ENCODE measurements at regions not wholly inside any gene's neighbourhood (a gene's known extent, or its start where the extent isn't known, plus 50 kb on each side); places are given as distances from the start of the nearest gene placed in this dataset.

- ATAC-seq (ENCODE audit: low read depth), result no peak
- no peaks in the 10 kb centered on the region for H3K4me1 Mint-ChIP-seq
- 61% methylated on average over 2 of the region's 4 CpGs for WGBS (ENCODE audit: insufficient coverage)
- intact Hi-C loops (cut with micrococcal nuclease), result no loop called here
- no peak overlapping the region for H3K4me3 Mint-ChIP-seq
- Histone ChIP-seq H3K9ac (ENCODE audit: low read length) (no peak overlapping the region), H3K79me2 (ENCODE audit: control insufficient read depth, insufficient read depth, low read length) (no peaks in the 10 kb centered on the region), H3K9me3 (ENCODE audit: control extremely low read depth in 1 of 3, control insufficient read depth in 2 of 3, insufficient read depth in 1 of 3, low read length in 2 of 3) (no peaks in the 10 kb centered on the region), H3K4me3 (ENCODE audit: control extremely low read depth in 1 of 5, extremely low read depth in 1 of 5, insufficient read depth in 1 of 5, low read depth in 2 of 5, low read length in 4 of 5) (no peak overlapping the region), H3K4me1 (ENCODE audit: control insufficient read depth in 2 of 2, insufficient read depth in 2 of 2, low read length in 2 of 2) (no peaks in the 10 kb centered on the region), H2AFZ (ENCODE audit: insufficient read depth, low read depth, low read length, poor library complexity, severe bottlenecking) (no peak overlapping the region), H3K27me3 (replicated peaks in 1 of 4; ENCODE audit: control extremely low read depth in 1 of 4, control insufficient read depth in 3 of 4, insufficient read depth in 4 of 4, low read length in 3 of 4) (no peaks in the 10 kb centered on the region), H3K36me3 (replicated peaks in 1 of 2; ENCODE audit: control extremely low read depth in 1 of 2, control insufficient read depth in 1 of 2, extremely low read depth in 1 of 2, insufficient read depth in 2 of 2, low read length in 1 of 2) (no peaks in the 10 kb centered on the region), H4K20me1 (ENCODE audit: control insufficient read depth, insufficient read depth, low read length, poor library complexity, severe bottlenecking) (no peaks in the 10 kb centered on the region), H3K27ac (ENCODE audit: low read length in 2 of 2) (no peak overlapping the region), H3K4me2 (replicated peaks; ENCODE audit: low read depth, low read length, poor library complexity, severe bottlenecking) (no peak overlapping the region)
- TF ChIP-seq EZH2 (IDR thresholded peaks at IDR 0.05; ENCODE audit: borderline replicate concordance, insufficient read depth, low read depth, low read length, poor library complexity, severe bottlenecking) (no peak), CTCF (IDR thresholded peaks at IDR 0.05) (no peak)
- CTCF ChIA-PET, result no interaction called here
- H3K9me3 Mint-ChIP-seq (ENCODE audit: insufficient read depth), result no peaks in the 10 kb centered on the region
- H3K27ac Mint-ChIP-seq, result no peak overlapping the region
- DNase-seq, result no peak
- POLR2A ChIA-PET, result no interaction called here
- H3K27me3 Mint-ChIP-seq, result no peaks in the 10 kb centered on the region
Observed at GRCh38 chr5:92885950-92886349, 695.1 kb downstream of the NR2F1-AS1 start.

- Histone ChIP-seq H3K79me2 (ENCODE audit: control insufficient read depth, insufficient read depth, low read length) (no peaks in the 10 kb centered on the region), H3K4me3 (ENCODE audit: control extremely low read depth in 1 of 5, extremely low read depth in 1 of 5, insufficient read depth in 1 of 5, low read depth in 2 of 5, low read length in 4 of 5) (no peak overlapping the region), H3K36me3 (replicated peaks in 1 of 2; ENCODE audit: control extremely low read depth in 1 of 2, control insufficient read depth in 1 of 2, extremely low read depth in 1 of 2, insufficient read depth in 2 of 2, low read length in 1 of 2) (no peaks in the 10 kb centered on the region), H2AFZ (ENCODE audit: insufficient read depth, low read depth, low read length, poor library complexity, severe bottlenecking) (no peak overlapping the region), H3K4me2 (replicated peaks; ENCODE audit: low read depth, low read length, poor library complexity, severe bottlenecking) (no peak overlapping the region), H3K27ac (ENCODE audit: low read length in 2 of 2) (no peak overlapping the region), H3K9me3 (ENCODE audit: control extremely low read depth in 1 of 3, control insufficient read depth in 2 of 3, insufficient read depth in 1 of 3, low read length in 2 of 3) (no peaks in the 10 kb centered on the region), H3K27me3 (replicated peaks in 1 of 4; ENCODE audit: control extremely low read depth in 1 of 4, control insufficient read depth in 3 of 4, insufficient read depth in 4 of 4, low read length in 3 of 4) (no peaks in the 10 kb centered on the region), H3K9ac (ENCODE audit: low read length) (no peak overlapping the region), H3K4me1 (ENCODE audit: control insufficient read depth in 2 of 2, insufficient read depth in 2 of 2, low read length in 2 of 2) (no peaks in the 10 kb centered on the region), H4K20me1 (ENCODE audit: control insufficient read depth, insufficient read depth, low read length, poor library complexity, severe bottlenecking) (no peaks in the 10 kb centered on the region)
- H3K4me1 Mint-ChIP-seq, result no peaks in the 10 kb centered on the region
- DNase-seq (no peak), ATAC-seq (ENCODE audit: low read depth) (no peak)
- H3K27me3 Mint-ChIP-seq, result no peaks in the 10 kb centered on the region
- POLR2A ChIA-PET, result no interaction called here
- H3K4me3 Mint-ChIP-seq, result no peak overlapping the region
- intact Hi-C loops (cut with micrococcal nuclease), result no loop called here
- H3K27ac Mint-ChIP-seq, result no peak overlapping the region
- CTCF ChIA-PET, result no interaction called here
- no CpG with 5 or more reads among the region's 1 CpG for WGBS (ENCODE audit: insufficient coverage)
- no peaks in the 10 kb centered on the region for H3K9me3 Mint-ChIP-seq (ENCODE audit: insufficient read depth)
- TF ChIP-seq EZH2 (IDR thresholded peaks at IDR 0.05; ENCODE audit: borderline replicate concordance, insufficient read depth, low read depth, low read length, poor library complexity, severe bottlenecking) (no peak), CTCF (IDR thresholded peaks at IDR 0.05) (no peak)
Observed at GRCh38 chr5:92884469-92884868, 696.5 kb downstream of the NR2F1-AS1 start.

Measured in B cell (primary cell).